ENCODE measurements at regions not wholly inside any gene's neighbourhood (a gene's known extent, or its start where the extent isn't known, plus 50 kb on each side); places are given as distances from the start of the nearest gene placed in this dataset.

- BruUV-seq (replicated peaks): no TSS peak
- H3K27ac ChIP-seq (ENCODE audit: low read depth, low read length, poor library complexity, severe bottlenecking): no peak overlapping the region
- ChIA-PET POLR2A (no interaction called here), CTCF (ENCODE audit: unreplicated experiment) (no interaction called here)
- intact Hi-C loops (cut with micrococcal nuclease; ENCODE audit: unreplicated experiment): no loop called here
- no peaks in the 10 kb centered on the region for H3K4me1 ChIP-seq (ENCODE audit: insufficient read depth, low read length, poor library complexity, severe bottlenecking)
- no peaks in the 10 kb centered on the region for H3K79me2 ChIP-seq (ENCODE audit: insufficient read depth, low read depth, low read length)
- H2AFZ ChIP-seq (ENCODE audit: low read length): no peak overlapping the region
- H4K20me1 ChIP-seq (ENCODE audit: insufficient read depth, low read length): no peaks in the 10 kb centered on the region
- no peaks in the 10 kb centered on the region for H3K9me3 ChIP-seq (ENCODE audit: low read length)
- DNase-seq (ENCODE audit: low spot score): no peak
- H3K4me2 ChIP-seq (ENCODE audit: low read length): no peak overlapping the region
- no peak for TF ChIP-seq CTCF (conservative IDR thresholded peaks at IDR 0.05; ENCODE audit: low read length)
- no peak for TF ChIP-seq EZH2phosphoT487 (IDR thresholded peaks at IDR 0.05; ENCODE audit: borderline replicate concordance, low read depth, low read length)
- no peaks in the 10 kb centered on the region for H3K36me3 ChIP-seq (ENCODE audit: insufficient read depth, low read length)
- no peaks in the 10 kb centered on the region for H3K9me2 ChIP-seq (ENCODE audit: insufficient read depth, low read length)
- H3K4me3 ChIP-seq (ENCODE audit: low read depth, low read length, poor library complexity, severe bottlenecking): no peak overlapping the region
Measured at GRCh38 chr3:162740941-162741596, 1244.5 kb downstream of the OTOL1 start.

- H3K4me3 ChIP-seq (ENCODE audit: low read depth, low read length, poor library complexity, severe bottlenecking): no peak overlapping the region
- H3K36me3 ChIP-seq (ENCODE audit: insufficient read depth, low read length): no peaks in the 10 kb centered on the region
- H3K4me1 ChIP-seq (ENCODE audit: insufficient read depth, low read length, poor library complexity, severe bottlenecking): no peaks in the 10 kb centered on the region
- no peak overlapping the region for H2AFZ ChIP-seq (ENCODE audit: low read length)
- CTCF ChIA-PET (ENCODE audit: unreplicated experiment): no interaction called here
- TF ChIP-seq EZH2phosphoT487 (IDR thresholded peaks at IDR 0.05; ENCODE audit: borderline replicate concordance, low read depth, low read length): no peak
- no peak for TF ChIP-seq CTCF (conservative IDR thresholded peaks at IDR 0.05; ENCODE audit: low read length)
- no peak overlapping the region for H3K4me2 ChIP-seq (ENCODE audit: low read length)
- H4K20me1 ChIP-seq (ENCODE audit: insufficient read depth, low read length): no peaks in the 10 kb centered on the region
- no peaks in the 10 kb centered on the region for H3K79me2 ChIP-seq (ENCODE audit: insufficient read depth, low read depth, low read length)
- no peak for DNase-seq (ENCODE audit: low spot score)
- H3K9me3 ChIP-seq (ENCODE audit: low read length): no peaks in the 10 kb centered on the region
- POLR2A ChIA-PET: no interaction called here
- H3K9me2 ChIP-seq (ENCODE audit: insufficient read depth, low read length): no peaks in the 10 kb centered on the region
- BruUV-seq (replicated peaks): no TSS peak
- intact Hi-C loops (cut with micrococcal nuclease; ENCODE audit: unreplicated experiment): no loop called here
- H3K27ac ChIP-seq (ENCODE audit: low read depth, low read length, poor library complexity, severe bottlenecking): no peak overlapping the region
Measured at GRCh38 chr3:162742159-162742717, 1245.6 kb downstream of the OTOL1 start.

- ChIA-PET POLR2A (interaction anchor here (0.5 kb wide), 1 partner anchor 878 kb away, joined by 3 read pairs; no protein-coding TSS in a partner anchor), CTCF (ENCODE audit: unreplicated experiment) (no interaction called here)
- H3K79me2 ChIP-seq (ENCODE audit: insufficient read depth, low read depth, low read length): no peaks in the 10 kb centered on the region
- H2AFZ ChIP-seq (ENCODE audit: low read length): no peak overlapping the region
- TF ChIP-seq CTCF (conservative IDR thresholded peaks at IDR 0.05; ENCODE audit: low read length) (no peak), EZH2phosphoT487 (IDR thresholded peaks at IDR 0.05; ENCODE audit: borderline replicate concordance, low read depth, low read length) (no peak)
- H3K9me3 ChIP-seq (ENCODE audit: low read length): no peaks in the 10 kb centered on the region
- no peaks in the 10 kb centered on the region for H3K36me3 ChIP-seq (ENCODE audit: insufficient read depth, low read length)
- no TSS peak for BruUV-seq (replicated peaks)
- DNase-seq (ENCODE audit: low spot score): no peak
- H3K4me2 ChIP-seq (ENCODE audit: low read length): no peak overlapping the region
- H3K9me2 ChIP-seq (ENCODE audit: insufficient read depth, low read length): no peaks in the 10 kb centered on the region
- H4K20me1 ChIP-seq (ENCODE audit: insufficient read depth, low read length): no peaks in the 10 kb centered on the region
- no peak overlapping the region for H3K4me3 ChIP-seq (ENCODE audit: low read depth, low read length, poor library complexity, severe bottlenecking)
- H3K4me1 ChIP-seq (ENCODE audit: insufficient read depth, low read length, poor library complexity, severe bottlenecking): no peaks in the 10 kb centered on the region
- no peak overlapping the region for H3K27ac ChIP-seq (ENCODE audit: low read depth, low read length, poor library complexity, severe bottlenecking)
- intact Hi-C loops (cut with micrococcal nuclease; ENCODE audit: unreplicated experiment): no loop called here
Measured at GRCh38 chr3:162743091-162743490, 1246.5 kb downstream of the OTOL1 start.

All from OCI-LY7 (cell line).